Breast epithelium (tissue), 4 donors: ENCODE measurements at regions not wholly inside any gene's neighbourhood (a gene's known extent, or its start where the extent isn't known, plus 50 kb on each side); places are given as distances from the start of the nearest gene placed in this dataset.

Source experiments
- DNase-seq, 2 donors: peaks; one replicate each; pipeline ENCODE4 v3.0.0-alpha.2; 2019; ENCODE audit warnings: low spot score in 2 of 2
- H3K27ac ChIP-seq, 2 donors: fragments of 200-600 bp; sonication (generic) in 1 of 2; one replicate each; pipeline ENCODE4 v1.5.1; 2016 to 2019; ENCODE audit warnings: mild to moderate bottlenecking in 1 of 2
- H3K27me3 ChIP-seq, 2 donors: fragments of 200-600 bp; sonication (generic) in 1 of 2; one replicate each; pipeline versions ENCODE4 v1.5.1 to v1.6.0; 2017 to 2019; ENCODE audit warnings: control low read depth in 1 of 2, mild to moderate bottlenecking in 1 of 2
- H3K36me3 ChIP-seq: fragments of 200-600 bp; one replicate; pipeline ENCODE4 v1.5.1; 2019
- H3K4me1 ChIP-seq, 2 donors: fragments of 200-600 bp; sonication (generic); one replicate each; pipeline ENCODE4 v1.5.1; 2016 to 2019; ENCODE audit warnings: control low read depth in 1 of 2
- H3K4me3 ChIP-seq, 3 donors: fragments of 200-600 bp; sonication (generic); 1 replicate in 2 of 3; 2 replicates in 1 of 3; pipeline ENCODE4 v1.5.1; 2016 to 2019; ENCODE audit warnings: mild to moderate bottlenecking in 3 of 3, moderate library complexity in 2 of 3
- H3K9me3 ChIP-seq, 2 donors: fragments of 200-600 bp; sonication (generic) in 1 of 2; one replicate each; pipeline ENCODE4 v1.5.1; 2016 to 2019; ENCODE audit warnings: control low read depth in 1 of 2
- CTCF ChIP-seq, 3 donors: fragments of 450-650 bp; IDR thresholded peaks; one replicate each; pipeline ENCODE4 v1.5.1; 2016 to 2017; ENCODE audit warnings: antibody characterized with exemption in 3 of 3, mild to moderate bottlenecking in 3 of 3, moderate library complexity in 3 of 3
- POLR2A ChIP-seq: fragments of 450-650 bp; IDR thresholded peaks from one replicate; pipeline ENCODE4 v1.6.1; 2016; ENCODE audit warnings: antibody characterized with exemption, mild to moderate bottlenecking, moderate library complexity
- POLR2AphosphoS5 ChIP-seq, 3 donors: sonication (generic); formaldehyde crosslinking; IDR thresholded peaks; one replicate each; pipeline ENCODE4 v1.6.1; 2017; ENCODE audit warnings: antibody characterized with exemption in 3 of 3
- intact Hi-C: fragments of 100-400 bp; cut with DNase I; formaldehyde crosslinking; loops from one replicate; pipeline ENCODE4 v1.15.1; 2023; ENCODE audit warnings: low total_unique reads

GRCh38 chr13:81293594-81294164 lies 952.8 kb upstream of the SPRY2 start:
- Histone ChIP-seq H3K27ac (no peak overlapping the region), H3K4me1 (no peaks in the 10 kb centered on the region), H3K9me3 (no peaks in the 10 kb centered on the region), H3K4me3 (no peak overlapping the region), H3K36me3 (no peaks in the 10 kb centered on the region), H3K27me3 (no peaks in the 10 kb centered on the region)
- DNase-seq: no peak
- no peak for TF ChIP-seq CTCF (IDR thresholded peaks at IDR 0.05)
- TF ChIP-seq POLR2A: no peak
- TF ChIP-seq POLR2AphosphoS5 (IDR thresholded peaks at IDR 0.05): no peak
- intact Hi-C loops: no loop called here

GRCh38 chr13:81283561-81283960 lies 942.6 kb upstream of the SPRY2 start:
- intact Hi-C loops: no loop called here
- H3K4me1 ChIP-seq: no peaks in the 10 kb centered on the region

GRCh38 chr13:81283062-81283461 lies 942.1 kb upstream of the SPRY2 start:
- no peak for TF ChIP-seq POLR2AphosphoS5 (IDR thresholded peaks at IDR 0.05)
- TF ChIP-seq CTCF (IDR thresholded peaks at IDR 0.05): no peak
- TF ChIP-seq POLR2A: no peak
- Histone ChIP-seq H3K27me3 (no peaks in the 10 kb centered on the region), H3K4me1 (no peaks in the 10 kb centered on the region), H3K4me3 (no peak overlapping the region), H3K9me3 (no peaks in the 10 kb centered on the region), H3K36me3 (no peaks in the 10 kb centered on the region), H3K27ac (no peak overlapping the region)
- no peak for DNase-seq
- intact Hi-C loops: no loop called here

More at GRCh38 chr13:81283561-81283960, 942.6 kb upstream of the SPRY2 start:
- H3K9me3 ChIP-seq: no peaks in the 10 kb centered on the region
- H3K27ac ChIP-seq: no peak overlapping the region
- no peak for DNase-seq
- no peaks in the 10 kb centered on the region for H3K27me3 ChIP-seq
- H3K36me3 ChIP-seq: no peaks in the 10 kb centered on the region
- TF ChIP-seq CTCF (IDR thresholded peaks at IDR 0.05) (no peak), POLR2A (no peak), POLR2AphosphoS5 (IDR thresholded peaks at IDR 0.05) (no peak)
- H3K4me3 ChIP-seq: no peak overlapping the region

- intact Hi-C loops: no loop called here
- Histone ChIP-seq H3K27me3 (no peaks in the 10 kb centered on the region), H3K27ac (no peak overlapping the region), H3K9me3 (peaks cover 0 to 13% of the 10 kb centered on the region in 2 donors), H3K36me3 (no peaks in the 10 kb centered on the region), H3K4me1 (no peaks in the 10 kb centered on the region), H3K4me3 (no peak overlapping the region)
- no peak for DNase-seq
- no peak for TF ChIP-seq POLR2A
- TF ChIP-seq CTCF (IDR thresholded peaks at IDR 0.05): no peak
- no peak for TF ChIP-seq POLR2AphosphoS5 (IDR thresholded peaks at IDR 0.05)
Measured at GRCh38 chr13:81275666-81276258, 934.8 kb upstream of the SPRY2 start.

GRCh38 chr13:81247711-81248110 lies 906.8 kb upstream of the SPRY2 start:
- Histone ChIP-seq H3K36me3 (no peaks in the 10 kb centered on the region), H3K4me3 (no peak overlapping the region), H3K27me3 (no peaks in the 10 kb centered on the region), H3K9me3 (no peaks in the 10 kb centered on the region), H3K27ac (no peak overlapping the region), H3K4me1 (no peaks in the 10 kb centered on the region)
- TF ChIP-seq POLR2AphosphoS5 (IDR thresholded peaks at IDR 0.05) (no peak), CTCF (IDR thresholded peaks at IDR 0.05) (no peak), POLR2A (no peak)
- DNase-seq: no peak
- intact Hi-C loops: no loop called here
